Large intestine (tissue), 3 donors: ENCODE measurements at regions not wholly inside any gene's neighbourhood (a gene's known extent, or its start where the extent isn't known, plus 50 kb on each side); places are given as distances from the start of the nearest gene placed in this dataset.

ENCODE experiments used
- DNase-seq, 2 donors: peaks; one replicate each; pipeline versions ENCODE4 v3.0.0 to v3.0.0-alpha.2; 2013
- H3K27ac ChIP-seq: one replicate; pipeline ENCODE4 v1.5.1; 2013; ENCODE audit warnings: low read length
- H3K27me3 ChIP-seq: 2 replicates; pipeline ENCODE4 v1.6.1; 2013; ENCODE audit warnings: low read length; ENCODE audit not compliant: control insufficient read depth, insufficient read depth
- H3K36me3 ChIP-seq: 2 replicates; pipeline ENCODE4 v1.6.1; 2013; ENCODE audit warnings: low read length; ENCODE audit not compliant: control insufficient read depth, insufficient read depth
- H3K4me1 ChIP-seq: one replicate; pipeline ENCODE4 v1.6.1; 2013; ENCODE audit warnings: low read length; ENCODE audit not compliant: control insufficient read depth, insufficient read depth
- H3K4me3 ChIP-seq: one replicate; pipeline ENCODE4 v1.5.1; 2013; ENCODE audit warnings: low read length
- H3K9me3 ChIP-seq: one replicate; pipeline ENCODE4 v1.6.1; 2013; ENCODE audit warnings: mild to moderate bottlenecking, low read depth, low read length, moderate library complexity; ENCODE audit not compliant: control insufficient read depth
- WGBS: methylation state at CpG from one replicate; pipeline ENCODE4 v1.1.5; 2013; ENCODE audit warnings: low lambda C conversion rate; ENCODE audit not compliant: insufficient coverage; 5-methylcytosine and 5-hydroxymethylcytosine counted together

DNA sequence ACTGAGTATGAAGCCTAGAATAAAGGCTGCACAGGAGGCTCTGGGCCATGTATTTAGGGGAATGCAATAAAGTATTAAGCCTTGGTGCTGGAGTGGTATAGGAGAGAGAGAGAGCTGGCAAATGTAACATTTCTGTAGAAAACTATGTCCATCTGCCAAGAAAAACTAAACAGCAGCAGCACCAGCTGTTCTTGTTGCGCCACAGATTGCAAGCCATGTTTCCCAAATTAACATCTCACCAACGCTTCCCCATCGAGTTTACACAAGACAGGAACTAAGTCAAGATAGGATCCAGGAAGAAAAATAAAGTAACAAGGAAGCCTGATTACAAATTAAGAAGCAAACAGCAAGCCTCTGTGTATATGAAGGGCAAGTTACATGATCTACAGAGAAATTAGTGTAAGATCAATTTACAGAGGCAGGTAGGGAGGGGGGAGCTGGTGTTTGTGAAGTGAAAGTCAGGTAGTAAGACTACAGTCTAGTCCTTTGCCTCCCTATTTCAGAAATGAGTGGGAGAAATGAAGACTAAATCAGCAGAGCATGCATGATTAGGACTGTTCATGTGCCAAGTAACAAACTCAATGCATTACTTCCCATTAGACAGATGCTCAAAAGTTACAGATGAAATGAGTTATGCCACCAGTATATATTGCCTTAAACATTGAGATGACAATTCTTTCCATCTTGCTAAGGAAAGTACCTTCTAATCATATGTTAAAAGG lies 900.5 kb downstream of the EPHA3 start:
- H3K4me3 ChIP-seq: no peak overlapping the region
- no peaks in the 10 kb centered on the region for H3K36me3 ChIP-seq
- H3K27me3 ChIP-seq: no peaks in the 10 kb centered on the region
- DNase-seq: no peak
- no CpG with 5 or more reads among the region's 3 CpGs for WGBS
- no peaks in the 10 kb centered on the region for H3K4me1 ChIP-seq
- no peak overlapping the region for H3K27ac ChIP-seq
- no peaks in the 10 kb centered on the region for H3K9me3 ChIP-seq

DNA sequence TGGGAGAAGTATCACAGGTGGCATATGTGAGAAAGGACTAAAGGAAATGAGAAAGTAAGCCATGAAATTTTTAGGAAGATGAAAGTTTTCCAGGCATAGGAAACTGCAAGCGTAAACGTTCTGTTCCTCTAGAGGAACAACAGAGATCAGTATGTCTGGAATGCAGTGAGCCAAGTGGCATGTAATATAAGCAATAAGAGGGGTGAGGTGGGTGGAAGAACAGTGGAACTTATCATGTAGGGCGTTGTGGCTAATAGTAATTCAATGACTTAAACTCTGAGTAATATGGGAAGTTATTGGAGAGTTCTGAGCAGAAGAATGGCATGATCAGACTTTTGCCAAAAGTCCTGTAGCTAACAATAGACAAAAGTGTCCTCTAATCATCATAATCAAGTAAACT lies 902.9 kb downstream of the EPHA3 start:
- no peaks in the 10 kb centered on the region for H3K9me3 ChIP-seq
- H3K4me1 ChIP-seq: no peaks in the 10 kb centered on the region
- WGBS: 22% methylated on average over 1 of the region's 3 CpGs
- no peak overlapping the region for H3K4me3 ChIP-seq
- H3K27ac ChIP-seq: no peak overlapping the region
- no peak for DNase-seq
- H3K36me3 ChIP-seq: no peaks in the 10 kb centered on the region
- no peaks in the 10 kb centered on the region for H3K27me3 ChIP-seq

DNA sequence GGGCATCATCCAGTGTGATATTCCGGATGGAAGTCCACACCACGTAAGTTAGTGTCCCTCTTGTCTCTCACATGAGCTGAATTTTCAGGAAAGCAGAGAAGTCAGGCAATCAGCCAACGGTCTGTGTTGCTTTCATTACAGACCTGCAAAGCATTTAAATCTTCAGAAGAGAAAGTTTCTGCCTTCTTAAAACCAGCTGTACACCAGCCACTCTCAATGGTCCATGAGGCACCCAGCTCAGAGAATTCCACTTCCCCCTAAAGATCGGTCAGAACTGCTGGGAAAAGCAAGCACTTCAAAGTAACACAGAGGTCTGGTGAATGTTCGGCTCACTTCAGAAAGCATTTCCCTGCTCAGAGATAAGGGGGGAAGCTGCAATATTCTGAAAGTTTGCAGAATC lies 903.7 kb downstream of the EPHA3 start:
- no peak for DNase-seq
- no CpG with 5 or more reads among the region's 5 CpGs for WGBS
- Histone ChIP-seq H3K4me3 (no peak overlapping the region), H3K27me3 (no peaks in the 10 kb centered on the region), H3K4me1 (no peaks in the 10 kb centered on the region), H3K9me3 (no peaks in the 10 kb centered on the region), H3K36me3 (no peaks in the 10 kb centered on the region), H3K27ac (no peak overlapping the region)

DNA sequence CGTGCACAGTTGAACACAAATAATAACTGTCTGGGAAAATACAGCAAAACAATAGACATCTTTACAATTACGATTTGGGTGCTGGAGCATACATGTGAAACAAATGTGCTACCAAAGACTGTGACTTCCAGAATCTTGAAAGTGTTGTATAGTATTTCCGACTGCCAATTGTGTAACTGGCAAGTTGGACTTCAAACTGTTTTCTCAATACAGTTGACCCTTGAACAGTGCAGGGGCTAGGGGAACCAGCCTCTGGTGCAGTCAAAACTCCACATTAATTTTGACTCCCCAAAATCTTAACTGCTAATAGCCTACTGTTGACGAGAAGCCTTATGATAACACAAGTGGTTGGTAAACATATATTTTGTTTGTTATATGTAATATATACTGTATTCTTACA lies 904.2 kb downstream of the EPHA3 start:
- Histone ChIP-seq H3K36me3 (no peaks in the 10 kb centered on the region), H3K9me3 (no peaks in the 10 kb centered on the region), H3K27ac (no peak overlapping the region), H3K27me3 (no peaks in the 10 kb centered on the region), H3K4me3 (no peak overlapping the region), H3K4me1 (no peaks in the 10 kb centered on the region)
- DNase-seq: no peak
- WGBS: no CpG with 5 or more reads among the region's 4 CpGs

DNA sequence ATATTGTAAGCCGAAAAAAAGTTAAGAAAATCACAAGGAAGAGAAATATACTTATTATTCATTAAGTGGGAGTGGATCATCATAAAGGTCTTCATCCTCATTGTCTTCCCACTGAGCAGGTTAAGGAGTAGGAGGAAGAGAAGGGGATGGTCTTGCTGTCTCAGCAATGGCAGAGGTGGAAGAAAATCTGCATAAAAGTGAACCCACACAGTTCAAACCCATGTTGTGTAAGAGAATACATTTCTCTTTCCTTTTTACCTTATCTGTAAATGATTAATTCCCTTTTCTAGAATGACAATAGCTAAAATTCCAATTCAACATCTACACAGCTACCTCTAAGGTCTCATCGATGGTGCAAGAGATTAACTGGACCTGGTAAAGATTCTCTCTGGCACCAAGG lies 904.6 kb downstream of the EPHA3 start:
- H3K27me3 ChIP-seq: no peaks in the 10 kb centered on the region
- no peaks in the 10 kb centered on the region for H3K4me1 ChIP-seq
- no peak overlapping the region for H3K27ac ChIP-seq
- no peaks in the 10 kb centered on the region for H3K36me3 ChIP-seq
- H3K4me3 ChIP-seq: no peak overlapping the region
- DNase-seq: no peak
- WGBS: 100% methylated on average over 2 of the region's 2 CpGs
- no peaks in the 10 kb centered on the region for H3K9me3 ChIP-seq

DNA sequence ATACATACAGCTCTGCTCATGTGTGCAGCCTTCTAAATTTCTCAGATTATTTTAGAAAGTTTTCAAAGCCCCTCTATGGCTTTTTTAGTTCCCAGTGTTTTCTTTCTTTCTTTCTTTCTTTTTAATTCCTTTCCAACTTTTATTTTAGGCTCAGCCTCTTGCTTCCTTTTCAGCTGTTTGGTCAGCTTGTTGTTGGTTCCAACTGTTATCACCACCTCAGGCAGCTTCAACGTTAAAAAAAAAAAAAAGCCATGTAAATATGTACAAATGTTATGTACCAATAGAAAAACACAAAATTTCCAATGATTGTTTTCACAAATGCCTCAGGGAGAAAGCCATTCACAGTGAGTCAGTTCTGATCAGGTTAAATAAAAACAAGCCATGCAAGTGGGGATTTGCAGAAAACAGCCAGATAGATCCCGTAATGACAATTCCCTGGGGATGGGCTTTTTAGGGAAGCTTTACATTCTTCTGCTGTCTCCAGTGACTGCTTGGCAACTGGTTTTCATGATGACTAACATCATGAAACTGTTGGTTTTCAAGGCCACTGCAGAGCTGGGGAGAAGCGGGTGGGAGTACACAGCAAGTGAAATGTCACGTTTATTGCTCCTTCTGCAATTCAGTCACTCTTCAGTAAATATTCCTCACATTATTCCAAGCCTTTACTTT lies 908.4 kb downstream of the EPHA3 start:
- peak in 1 of 2 donors; percentile 3 for DNase-seq
- no peak overlapping the region for H3K27ac ChIP-seq
- WGBS: 20% methylated on average over 1 of the region's 4 CpGs
- no peak overlapping the region for H3K4me3 ChIP-seq
- no peaks in the 10 kb centered on the region for H3K27me3 ChIP-seq
- H3K9me3 ChIP-seq: no peaks in the 10 kb centered on the region
- no peaks in the 10 kb centered on the region for H3K36me3 ChIP-seq
- no peaks in the 10 kb centered on the region for H3K4me1 ChIP-seq

DNA sequence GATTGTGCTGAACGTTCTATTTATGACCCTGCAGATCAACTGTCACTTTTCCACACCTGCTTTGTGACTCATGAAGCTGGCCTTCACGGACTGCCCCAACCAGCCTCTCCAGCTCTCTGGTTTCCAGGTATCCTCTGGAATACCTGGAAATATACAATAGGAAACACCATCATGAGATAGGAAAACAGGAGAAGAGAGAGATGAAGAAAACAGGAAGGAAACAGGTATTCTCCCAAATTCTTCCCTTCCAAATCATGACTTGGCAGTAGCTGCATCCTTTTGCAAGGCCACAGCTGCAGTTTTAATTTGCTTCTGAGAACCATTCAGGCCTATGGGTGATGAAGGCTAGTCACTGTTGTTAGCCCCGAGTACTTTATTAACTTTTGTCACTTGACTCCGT lies 909.1 kb downstream of the EPHA3 start:
- Histone ChIP-seq H3K4me3 (no peak overlapping the region), H3K9me3 (no peaks in the 10 kb centered on the region), H3K4me1 (no peaks in the 10 kb centered on the region), H3K27me3 (no peaks in the 10 kb centered on the region), H3K27ac (no peak overlapping the region), H3K36me3 (no peaks in the 10 kb centered on the region)
- WGBS: 20% methylated on average over 1 of the region's 4 CpGs
- DNase-seq: no peak

DNA sequence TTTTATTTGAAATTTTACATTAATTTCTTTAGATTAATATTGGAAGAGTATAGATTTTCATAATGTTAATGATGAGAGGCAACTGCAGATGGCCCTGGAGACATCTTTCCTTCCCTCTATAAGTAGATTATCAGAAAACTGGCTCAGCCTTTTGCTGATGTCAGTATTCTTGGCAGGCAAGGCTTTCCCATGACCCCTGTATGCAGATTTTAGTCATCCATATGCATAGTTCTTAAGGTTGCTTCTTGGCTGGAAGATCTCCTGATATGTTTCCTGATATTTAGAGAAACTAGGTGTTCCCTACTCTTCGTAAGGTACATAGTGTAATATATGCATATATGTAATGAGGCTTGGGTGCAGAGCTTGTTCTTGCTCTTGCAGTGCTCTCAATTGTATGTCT lies 911.4 kb downstream of the EPHA3 start:
- Histone ChIP-seq H3K9me3 (no peaks in the 10 kb centered on the region), H3K4me3 (no peak overlapping the region), H3K4me1 (no peaks in the 10 kb centered on the region), H3K27ac (no peak overlapping the region), H3K27me3 (no peaks in the 10 kb centered on the region), H3K36me3 (no peaks in the 10 kb centered on the region)
- WGBS: no CpG with 5 or more reads among the region's 1 CpG
- DNase-seq: no peak

DNA sequence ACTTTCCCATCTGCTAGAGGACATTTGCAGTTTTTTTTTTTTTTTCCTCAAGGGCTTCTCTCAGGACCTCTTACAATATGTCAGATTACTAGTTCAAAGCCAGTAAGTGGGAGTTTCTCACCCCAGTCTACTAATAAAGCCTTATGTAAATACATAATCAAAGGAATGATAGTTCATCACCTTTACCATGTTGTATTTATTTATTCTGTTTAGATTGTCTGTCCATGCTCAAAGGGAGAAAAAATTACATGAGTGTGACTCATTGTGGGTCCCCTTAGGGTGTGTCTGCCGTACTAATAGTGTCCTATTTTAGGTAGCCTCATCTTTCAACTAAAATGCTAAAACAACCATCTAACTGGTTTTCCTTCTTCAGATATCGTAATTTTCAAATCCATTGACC lies 917.6 kb downstream of the EPHA3 start:
- Histone ChIP-seq H3K4me3 (no peak overlapping the region), H3K27me3 (no peaks in the 10 kb centered on the region), H3K36me3 (no peaks in the 10 kb centered on the region), H3K9me3 (no peaks in the 10 kb centered on the region), H3K27ac (no peak overlapping the region), H3K4me1 (no peaks in the 10 kb centered on the region)
- 100% methylated on average over 1 of the region's 2 CpGs for WGBS
- DNase-seq: no peak

DNA sequence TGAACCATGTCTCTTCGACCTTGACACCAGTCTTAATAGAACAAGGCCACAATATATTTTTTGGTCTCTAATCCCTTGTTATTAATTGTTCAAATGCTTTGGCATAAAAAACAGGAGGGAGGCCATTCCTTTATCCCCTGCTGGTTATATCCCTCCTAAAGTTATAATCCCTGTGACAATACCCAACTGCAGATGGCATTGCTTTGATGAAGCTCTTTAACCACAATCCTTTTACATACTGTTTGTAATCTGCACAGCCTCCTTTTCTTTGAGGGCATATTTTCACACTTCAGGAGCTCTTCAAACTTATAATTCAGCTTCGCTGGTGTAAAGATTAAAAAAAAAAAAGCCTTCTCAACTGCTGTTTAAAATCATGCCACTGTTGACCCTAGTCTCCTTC lies 919.0 kb downstream of the EPHA3 start:
- H3K4me3 ChIP-seq: no peak overlapping the region
- no peaks in the 10 kb centered on the region for H3K36me3 ChIP-seq
- H3K27me3 ChIP-seq: no peaks in the 10 kb centered on the region
- H3K9me3 ChIP-seq: no peaks in the 10 kb centered on the region
- no peak for DNase-seq
- no peak overlapping the region for H3K27ac ChIP-seq
- no CpG with 5 or more reads among the region's 2 CpGs for WGBS
- no peaks in the 10 kb centered on the region for H3K4me1 ChIP-seq

DNA sequence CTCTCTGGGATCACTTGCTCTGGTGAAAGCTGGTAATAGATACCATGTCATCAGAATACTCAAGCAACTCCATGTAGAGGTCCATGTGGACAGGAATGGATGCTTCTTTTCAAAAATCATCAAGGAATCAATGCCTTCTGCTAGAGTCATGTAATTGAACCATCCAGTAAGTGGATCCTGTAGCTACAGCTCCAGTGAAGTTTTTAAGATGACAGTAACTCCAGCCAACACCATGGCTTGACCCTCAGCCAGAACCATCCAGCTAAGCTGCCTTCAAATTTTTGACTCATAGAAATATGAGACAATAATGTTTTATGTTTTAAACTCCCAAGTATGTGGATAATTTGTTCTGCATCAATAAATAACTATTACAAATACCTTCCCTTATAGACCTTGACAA lies 923.7 kb downstream of the EPHA3 start:
- Histone ChIP-seq H3K9me3 (no peaks in the 10 kb centered on the region), H3K36me3 (no peaks in the 10 kb centered on the region), H3K27me3 (no peaks in the 10 kb centered on the region), H3K4me3 (no peak overlapping the region), H3K4me1 (no peaks in the 10 kb centered on the region), H3K27ac (no peak overlapping the region)
- no peak for DNase-seq
